DOHH2 (cell line): ENCODE measurements at regions not wholly inside any gene's neighbourhood (a gene's known extent, or its start where the extent isn't known, plus 50 kb on each side); places are given as distances from the start of the nearest gene placed in this dataset.
"Not testable (repeated sequence)": the region's sequence is repeated elsewhere in the genome, so short reads cannot be mapped to it uniquely, and the experiment has no call there.

Source experiments
- H3F3A ChIP-seq: fragments of 200-600 bp; sonication (generic), shearing (Covaris generic); 2 replicates; pipeline ENCODE4 v1.6.0; 2016; ENCODE audit warnings: antibody characterized with exemption, mild to moderate bottlenecking; ENCODE audit not compliant: control insufficient read depth, insufficient read depth
- H3K27ac ChIP-seq: fragments of 200-600 bp; sonication (generic); 2 replicates; pipeline ENCODE4 v1.5.1; 2014; ENCODE audit warnings: low read depth, mild to moderate bottlenecking, low read length, moderate library complexity
- H3K27me3 ChIP-seq: fragments of 200-600 bp; sonication (generic); 2 replicates; pipeline ENCODE4 v1.6.1; 2014; ENCODE audit warnings: mild to moderate bottlenecking, low read length, mixed read lengths; ENCODE audit not compliant: control insufficient read depth
- H3K36me3 ChIP-seq: fragments of 200-600 bp; sonication (generic); 2 replicates; pipeline ENCODE4 v1.6.1; 2014; ENCODE audit warnings: mild to moderate bottlenecking, low read length, moderate library complexity, mixed read lengths; ENCODE audit not compliant: control insufficient read depth
- H3K4me1 ChIP-seq: fragments of 200-600 bp; sonication (generic); 2 replicates; pipeline ENCODE4 v1.6.1; 2014; ENCODE audit warnings: mild to moderate bottlenecking, low read length, mixed read lengths; ENCODE audit not compliant: control insufficient read depth
- H3K4me2 ChIP-seq: fragments of 200-600 bp; sonication (generic); 2 replicates; pipeline ENCODE4 v1.6.0; 2014; ENCODE audit warnings: mild to moderate bottlenecking, low read length, moderate library complexity
- H3K4me3 ChIP-seq: fragments of 200-600 bp; sonication (generic); 2 replicates; pipeline ENCODE4 v1.5.1; 2014; ENCODE audit warnings: mild to moderate bottlenecking, low read length, mixed read lengths
- H3K79me2 ChIP-seq: fragments of 200-600 bp; sonication (generic); 2 replicates; pipeline ENCODE4 v1.6.1; 2014; ENCODE audit warnings: mild to moderate bottlenecking, low read length, mixed read lengths; ENCODE audit not compliant: control insufficient read depth
- H3K9me2 ChIP-seq: fragments of 200-600 bp; sonication (generic); replicated peaks from 2 replicates; pipeline ENCODE4 v1.6.1; 2014; ENCODE audit warnings: mild to moderate bottlenecking, low read length, mixed read lengths; ENCODE audit not compliant: control insufficient read depth
- H3K9me3 ChIP-seq: fragments of 200-600 bp; sonication (generic); 2 replicates; pipeline ENCODE4 v1.6.1; 2014; ENCODE audit warnings: antibody characterized with exemption, low read length, mixed read lengths; ENCODE audit not compliant: control insufficient read depth, insufficient read depth
- H4K20me1 ChIP-seq: fragments of 200-600 bp; sonication (generic); 2 replicates; pipeline ENCODE4 v1.6.0; 2014; ENCODE audit warnings: low read depth, mild to moderate bottlenecking, antibody characterized with exemption, low read length, moderate library complexity; ENCODE audit not compliant: control insufficient read depth, insufficient read depth
- CTCF ChIP-seq: fragments of 200-600 bp; sonication (generic); IDR thresholded peaks from one replicate; pipeline ENCODE4 v1.5.1; 2014; ENCODE audit warnings: antibody characterized with exemption, mild to moderate bottlenecking, low read depth, low read length; ENCODE audit not compliant: poor library complexity, severe bottlenecking
- EZH2phosphoT487 ChIP-seq: fragments of 200-600 bp; sonication (generic); IDR thresholded peaks from 2 replicates; pipeline ENCODE4 v1.6.1; 2017; ENCODE audit warnings: borderline replicate concordance, mild to moderate bottlenecking, antibody characterized with exemption, low read length, moderate library complexity, mixed read lengths

- Histone ChIP-seq H4K20me1 (no peaks in the 10 kb centered on the region), H3K9me3 (no peaks in the 10 kb centered on the region), H3F3A (no peaks in the 10 kb centered on the region), H3K27ac (no peak overlapping the region), H3K4me3 (no peak overlapping the region), H3K27me3 (no peaks in the 10 kb centered on the region), H3K79me2 (no peaks in the 10 kb centered on the region), H3K4me1 (no peaks in the 10 kb centered on the region), H3K4me2 (no peak overlapping the region), H3K9me2 (no peaks in the 10 kb centered on the region), H3K36me3 (no peaks in the 10 kb centered on the region)
- TF ChIP-seq CTCF (no peak), EZH2phosphoT487 (no peak)
Measured at GRCh38 chr4:186844059-186844681, 120.5 kb upstream of the FAT1 start.

- Histone ChIP-seq H3K27ac (no peak overlapping the region), H3F3A (no peaks in the 10 kb centered on the region), H3K4me2 (no peak overlapping the region)
Measured at GRCh38 chr4:186845137-186845842, 121.6 kb upstream of the FAT1 start.

GRCh38 chr4:186846426-186846825, 122.8 kb upstream of the FAT1 start:
- TF ChIP-seq EZH2phosphoT487 = no peak
- no peak for TF ChIP-seq CTCF
- H3K9me2 ChIP-seq = no peaks in the 10 kb centered on the region
- H3K4me1 ChIP-seq = no peaks in the 10 kb centered on the region
- no peaks in the 10 kb centered on the region for H3K79me2 ChIP-seq
- H3K4me2 ChIP-seq = no peak overlapping the region
- no peaks in the 10 kb centered on the region for H3K27me3 ChIP-seq
- no peaks in the 10 kb centered on the region for H3F3A ChIP-seq
- H3K4me3 ChIP-seq = no peak overlapping the region
- H3K36me3 ChIP-seq = no peaks in the 10 kb centered on the region
- no peaks in the 10 kb centered on the region for H4K20me1 ChIP-seq
- no peak overlapping the region for H3K27ac ChIP-seq
- no peaks in the 10 kb centered on the region for H3K9me3 ChIP-seq

More at GRCh38 chr4:186845137-186845842, 121.6 kb upstream of the FAT1 start:
- Histone ChIP-seq H3K27me3 (no peaks in the 10 kb centered on the region), H3K4me3 (no peak overlapping the region), H3K79me2 (no peaks in the 10 kb centered on the region), H3K4me1 (no peaks in the 10 kb centered on the region), H3K9me3 (no peaks in the 10 kb centered on the region), H3K36me3 (no peaks in the 10 kb centered on the region), H4K20me1 (no peaks in the 10 kb centered on the region), H3K9me2 (no peaks in the 10 kb centered on the region)
- TF ChIP-seq EZH2phosphoT487 (no peak), CTCF (no peak)

- not testable (repeated sequence) for H3K79me2 ChIP-seq, H3K36me3 ChIP-seq, H3F3A ChIP-seq, H4K20me1 ChIP-seq, H3K4me2 ChIP-seq, H3K4me3 ChIP-seq, H3K9me2 ChIP-seq, H3K9me3 ChIP-seq, H3K4me1 ChIP-seq, H3K27ac ChIP-seq, H3K27me3 ChIP-seq
Measured at GRCh38 chr4:186847429-186848131, 123.9 kb upstream of the FAT1 start.
